ENCODE measurements at regions not wholly inside any gene's neighbourhood (a gene's known extent, or its start where the extent isn't known, plus 50 kb on each side); places are given as distances from the start of the nearest gene placed in this dataset.

- TF ChIP-seq CTCF (conservative IDR thresholded peaks at IDR 0.05; ENCODE audit: low read depth in 2 of 2) (no peak), POLR2AphosphoS5 (IDR thresholded peaks at IDR 0.05; ENCODE audit: low read depth) (no peak), ZNF114 (CRISPR knock-in tag; IDR thresholded peaks at IDR 0.05) (no peak), NANOG (IDR thresholded peaks at IDR 0.05; ENCODE audit: borderline replicate concordance) (no peak), EZH2phosphoT487 (IDR thresholded peaks at IDR 0.05; ENCODE audit: unreplicated experiment) (no peak), ETS1 (IDR thresholded peaks at IDR 0.05) (no peak), EZH2 (IDR thresholded peaks at IDR 0.05; ENCODE audit: low read depth, unreplicated experiment) (no peak), CREB1 (CRISPR knock-in tag; IDR thresholded peaks at IDR 0.05; ENCODE audit: low read depth) (no peak)
- TF ChIP-seq, protein P1, sequence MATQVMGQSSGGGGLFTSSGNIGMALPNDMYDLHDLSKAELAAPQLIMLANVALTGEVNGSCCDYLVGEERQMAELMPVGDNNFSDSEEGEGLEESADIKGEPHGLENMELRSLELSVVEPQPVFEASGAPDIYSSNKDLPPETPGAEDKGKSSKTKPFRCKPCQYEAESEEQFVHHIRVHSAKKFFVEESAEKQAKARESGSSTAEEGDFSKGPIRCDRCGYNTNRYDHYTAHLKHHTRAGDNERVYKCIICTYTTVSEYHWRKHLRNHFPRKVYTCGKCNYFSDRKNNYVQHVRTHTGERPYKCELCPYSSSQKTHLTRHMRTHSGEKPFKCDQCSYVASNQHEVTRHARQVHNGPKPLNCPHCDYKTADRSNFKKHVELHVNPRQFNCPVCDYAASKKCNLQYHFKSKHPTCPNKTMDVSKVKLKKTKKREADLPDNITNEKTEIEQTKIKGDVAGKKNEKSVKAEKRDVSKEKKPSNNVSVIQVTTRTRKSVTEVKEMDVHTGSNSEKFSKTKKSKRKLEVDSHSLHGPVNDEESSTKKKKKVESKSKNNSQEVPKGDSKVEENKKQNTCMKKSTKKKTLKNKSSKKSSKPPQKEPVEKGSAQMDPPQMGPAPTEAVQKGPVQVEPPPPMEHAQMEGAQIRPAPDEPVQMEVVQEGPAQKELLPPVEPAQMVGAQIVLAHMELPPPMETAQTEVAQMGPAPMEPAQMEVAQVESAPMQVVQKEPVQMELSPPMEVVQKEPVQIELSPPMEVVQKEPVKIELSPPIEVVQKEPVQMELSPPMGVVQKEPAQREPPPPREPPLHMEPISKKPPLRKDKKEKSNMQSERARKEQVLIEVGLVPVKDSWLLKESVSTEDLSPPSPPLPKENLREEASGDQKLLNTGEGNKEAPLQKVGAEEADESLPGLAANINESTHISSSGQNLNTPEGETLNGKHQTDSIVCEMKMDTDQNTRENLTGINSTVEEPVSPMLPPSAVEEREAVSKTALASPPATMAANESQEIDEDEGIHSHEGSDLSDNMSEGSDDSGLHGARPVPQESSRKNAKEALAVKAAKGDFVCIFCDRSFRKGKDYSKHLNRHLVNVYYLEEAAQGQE (IDR thresholded peaks at IDR 0.05; ENCODE audit: unreplicated experiment) = no peak
Observed at GRCh38 chr2:145715601-145716000, 1195.7 kb upstream of the ZEB2 start.

Measured in GM23338 (cell line).